OCI-LY3 (cell line): ENCODE measurements at regions not wholly inside any gene's neighbourhood (a gene's known extent, or its start where the extent isn't known, plus 50 kb on each side); places are given as distances from the start of the nearest gene placed in this dataset.

Experiments used
- EZH2phosphoT487 ChIP-seq: fragments of 200-600 bp; shearing (Covaris generic); IDR thresholded peaks from 2 replicates; pipeline ENCODE4 v1.6.1; 2018; ENCODE audit warnings: antibody characterized with exemption, mixed run types, low read depth
- TF ChIP-seq, protein P1 (sequence below): fragments of 200-600, 300-600 bp; sonication (generic); IDR thresholded peaks from 2 replicates; pipeline ENCODE4 v1.5.1; 2014; ENCODE audit warnings: antibody characterized with exemption, low read length, low read depth

GRCh38 chrX:25084446-25084845, 68.7 kb upstream of the ARX start:
- no peak for TF ChIP-seq EZH2phosphoT487
- TF ChIP-seq, protein P1, sequence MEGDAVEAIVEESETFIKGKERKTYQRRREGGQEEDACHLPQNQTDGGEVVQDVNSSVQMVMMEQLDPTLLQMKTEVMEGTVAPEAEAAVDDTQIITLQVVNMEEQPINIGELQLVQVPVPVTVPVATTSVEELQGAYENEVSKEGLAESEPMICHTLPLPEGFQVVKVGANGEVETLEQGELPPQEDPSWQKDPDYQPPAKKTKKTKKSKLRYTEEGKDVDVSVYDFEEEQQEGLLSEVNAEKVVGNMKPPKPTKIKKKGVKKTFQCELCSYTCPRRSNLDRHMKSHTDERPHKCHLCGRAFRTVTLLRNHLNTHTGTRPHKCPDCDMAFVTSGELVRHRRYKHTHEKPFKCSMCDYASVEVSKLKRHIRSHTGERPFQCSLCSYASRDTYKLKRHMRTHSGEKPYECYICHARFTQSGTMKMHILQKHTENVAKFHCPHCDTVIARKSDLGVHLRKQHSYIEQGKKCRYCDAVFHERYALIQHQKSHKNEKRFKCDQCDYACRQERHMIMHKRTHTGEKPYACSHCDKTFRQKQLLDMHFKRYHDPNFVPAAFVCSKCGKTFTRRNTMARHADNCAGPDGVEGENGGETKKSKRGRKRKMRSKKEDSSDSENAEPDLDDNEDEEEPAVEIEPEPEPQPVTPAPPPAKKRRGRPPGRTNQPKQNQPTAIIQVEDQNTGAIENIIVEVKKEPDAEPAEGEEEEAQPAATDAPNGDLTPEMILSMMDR, result no peak
